Karpas-422 (cell line): ENCODE measurements at regions not wholly inside any gene's neighbourhood (a gene's known extent, or its start where the extent isn't known, plus 50 kb on each side); places are given as distances from the start of the nearest gene placed in this dataset.

Experiments
- DNase-seq: peaks from one replicate; pipeline ENCODE4 v3.0.0-alpha.2; 2015
- H2AFZ ChIP-seq: fragments of 200-600 bp; sonication (generic); 2 replicates; pipeline ENCODE4 v1.6.1; 2014; ENCODE audit warnings: antibody characterized with exemption, low read length, mixed read lengths
- H3K27ac ChIP-seq: fragments of 200-600 bp; sonication (generic); 2 replicates; pipeline ENCODE4 v1.5.1; 2014; ENCODE audit warnings: mild to moderate bottlenecking, low read length, moderate library complexity
- H3K27me3 ChIP-seq: fragments of 200-600 bp; sonication (generic); 2 replicates; pipeline ENCODE4 v1.6.1; 2014; ENCODE audit warnings: low read length, mixed read lengths
- H3K36me3 ChIP-seq: fragments of 200-600 bp; sonication (generic); 2 replicates; pipeline ENCODE4 v1.6.1; 2014; ENCODE audit warnings: low read length, mixed read lengths; ENCODE audit not compliant: insufficient read depth
- H3K4me1 ChIP-seq: fragments of 200-600 bp; sonication (generic); 2 replicates; pipeline ENCODE4 v1.6.1; 2014; ENCODE audit warnings: mild to moderate bottlenecking, low read length, mixed read lengths
- H3K4me2 ChIP-seq: fragments of 200-600 bp; sonication (generic); 2 replicates; pipeline ENCODE4 v1.6.1; 2014; ENCODE audit warnings: low read length, low read depth, mild to moderate bottlenecking; ENCODE audit not compliant: poor library complexity, severe bottlenecking
- H3K4me3 ChIP-seq: fragments of 200-600 bp; sonication (generic); 2 replicates; pipeline ENCODE4 v1.5.1; 2014; ENCODE audit warnings: mild to moderate bottlenecking, antibody characterized with exemption, low read length, mixed read lengths
- H3K79me2 ChIP-seq: fragments of 200-600 bp; sonication (generic); 2 replicates; pipeline ENCODE4 v1.6.1; 2014; ENCODE audit warnings: mild to moderate bottlenecking, low read length, mixed read lengths
- H3K9ac ChIP-seq: fragments of 200-600 bp; sonication (generic); 2 replicates; pipeline ENCODE4 v1.6.0; 2014; ENCODE audit warnings: low read length
- H3K9me2 ChIP-seq: fragments of 200-600 bp; sonication (generic), shearing (Covaris generic); replicated peaks from 2 replicates; pipeline ENCODE4 v1.6.0; 2014; ENCODE audit warnings: mild to moderate bottlenecking, low read length, moderate library complexity; ENCODE audit not compliant: insufficient read depth
- H3K9me3 ChIP-seq: fragments of 300-700, 200-600 bp; sonication (generic); 2 replicates; pipeline ENCODE4 v1.6.1; 2014; ENCODE audit warnings: low read length, mixed read lengths
- H4K20me1 ChIP-seq: fragments of 200-600 bp; sonication (generic); 2 replicates; pipeline ENCODE4 v1.6.1; 2014; ENCODE audit warnings: mild to moderate bottlenecking, antibody characterized with exemption, low read length, low read depth; ENCODE audit not compliant: insufficient read depth

- H3K79me2 ChIP-seq: no peaks in the 10 kb centered on the region
- no peak overlapping the region for H3K9ac ChIP-seq
- no peaks in the 10 kb centered on the region for H3K9me2 ChIP-seq
- H4K20me1 ChIP-seq: no peaks in the 10 kb centered on the region
- peaks cover 7% of the 10 kb centered on the region for H3K4me1 ChIP-seq
- no peak overlapping the region for H3K4me2 ChIP-seq
- no peak overlapping the region for H3K4me3 ChIP-seq
- H3K27me3 ChIP-seq: no peaks in the 10 kb centered on the region
- no peaks in the 10 kb centered on the region for H3K9me3 ChIP-seq
- no peaks in the 10 kb centered on the region for H3K36me3 ChIP-seq
- no peak overlapping the region for H2AFZ ChIP-seq
- DNase-seq: no peak
- no peak overlapping the region for H3K27ac ChIP-seq
Measured at GRCh38 chr12:67877727-67878126, 111.5 kb upstream of the IFNG-AS1 start.

- H3K27ac ChIP-seq: no peak overlapping the region
- no peaks in the 10 kb centered on the region for H3K4me1 ChIP-seq
- no peak overlapping the region for H3K4me3 ChIP-seq
Measured at GRCh38 chr12:67879937-67880336, 109.3 kb upstream of the IFNG-AS1 start.

GRCh38 chr12:67881565-67881964, 107.7 kb upstream of the IFNG-AS1 start:
- H3K27ac ChIP-seq: no peak overlapping the region
- H3K9me2 ChIP-seq: no peaks in the 10 kb centered on the region
- H4K20me1 ChIP-seq: no peaks in the 10 kb centered on the region
- H3K36me3 ChIP-seq: no peaks in the 10 kb centered on the region
- no peaks in the 10 kb centered on the region for H3K79me2 ChIP-seq
- no peak for DNase-seq
- no peak overlapping the region for H2AFZ ChIP-seq
- no peak overlapping the region for H3K9ac ChIP-seq
- no peaks in the 10 kb centered on the region for H3K27me3 ChIP-seq
- no peak overlapping the region for H3K4me3 ChIP-seq
- no peaks in the 10 kb centered on the region for H3K9me3 ChIP-seq
- no peak overlapping the region for H3K4me2 ChIP-seq
- no peaks in the 10 kb centered on the region for H3K4me1 ChIP-seq

More at GRCh38 chr12:67879937-67880336, 109.3 kb upstream of the IFNG-AS1 start:
- H3K36me3 ChIP-seq: no peaks in the 10 kb centered on the region
- no peak overlapping the region for H3K4me2 ChIP-seq
- H3K79me2 ChIP-seq: no peaks in the 10 kb centered on the region
- no peaks in the 10 kb centered on the region for H3K27me3 ChIP-seq
- no peak for DNase-seq
- no peak overlapping the region for H3K9ac ChIP-seq
- H2AFZ ChIP-seq: no peak overlapping the region
- H3K9me3 ChIP-seq: no peaks in the 10 kb centered on the region
- no peaks in the 10 kb centered on the region for H3K9me2 ChIP-seq
- no peaks in the 10 kb centered on the region for H4K20me1 ChIP-seq

GRCh38 chr12:67884596-67884995, 104.7 kb upstream of the IFNG-AS1 start:
- no peaks in the 10 kb centered on the region for H3K79me2 ChIP-seq
- no peaks in the 10 kb centered on the region for H3K27me3 ChIP-seq
- H3K4me3 ChIP-seq: no peak overlapping the region
- no peak overlapping the region for H2AFZ ChIP-seq
- no peaks in the 10 kb centered on the region for H4K20me1 ChIP-seq
- H3K9me2 ChIP-seq: no peaks in the 10 kb centered on the region
- H3K4me1 ChIP-seq: no peaks in the 10 kb centered on the region
- no peak overlapping the region for H3K4me2 ChIP-seq
- H3K9ac ChIP-seq: no peak overlapping the region
- no peaks in the 10 kb centered on the region for H3K9me3 ChIP-seq
- H3K36me3 ChIP-seq: no peaks in the 10 kb centered on the region
- no peak overlapping the region for H3K27ac ChIP-seq
- DNase-seq: no peak

- Histone ChIP-seq H4K20me1 (no peaks in the 10 kb centered on the region), H3K9ac (no peak overlapping the region), H3K9me2 (no peaks in the 10 kb centered on the region), H3K4me2 (no peak overlapping the region), H3K27ac (no peak overlapping the region), H3K27me3 (no peaks in the 10 kb centered on the region), H3K4me1 (no peaks in the 10 kb centered on the region), H3K9me3 (no peaks in the 10 kb centered on the region), H3K36me3 (no peaks in the 10 kb centered on the region), H3K79me2 (no peaks in the 10 kb centered on the region), H2AFZ (no peak overlapping the region), H3K4me3 (no peak overlapping the region)
- DNase-seq: no peak
Measured at GRCh38 chr12:67885375-67886169, 103.7 kb upstream of the IFNG-AS1 start.

- H3K9ac ChIP-seq: no peak overlapping the region
- no peak overlapping the region for H3K4me2 ChIP-seq
- no peak overlapping the region for H3K4me3 ChIP-seq
- H3K27me3 ChIP-seq: no peaks in the 10 kb centered on the region
- DNase-seq: no peak
- H3K9me2 ChIP-seq: no peaks in the 10 kb centered on the region
- no peaks in the 10 kb centered on the region for H3K9me3 ChIP-seq
- no peak overlapping the region for H2AFZ ChIP-seq
- H3K79me2 ChIP-seq: no peaks in the 10 kb centered on the region
- H4K20me1 ChIP-seq: no peaks in the 10 kb centered on the region
- H3K4me1 ChIP-seq: no peaks in the 10 kb centered on the region
- H3K36me3 ChIP-seq: no peaks in the 10 kb centered on the region
- H3K27ac ChIP-seq: no peak overlapping the region
Measured at GRCh38 chr12:67887065-67887464, 102.2 kb upstream of the IFNG-AS1 start.

GRCh38 chr12:67889931-67890330, 99.3 kb upstream of the IFNG-AS1 start:
- no peak overlapping the region for H3K9ac ChIP-seq
- H3K4me2 ChIP-seq: no peak overlapping the region
- no peaks in the 10 kb centered on the region for H3K79me2 ChIP-seq
- no peaks in the 10 kb centered on the region for H4K20me1 ChIP-seq
- H3K27ac ChIP-seq: no peak overlapping the region
- no peaks in the 10 kb centered on the region for H3K4me1 ChIP-seq
- H3K9me2 ChIP-seq: no peaks in the 10 kb centered on the region
- DNase-seq: no peak
- no peaks in the 10 kb centered on the region for H3K27me3 ChIP-seq
- H3K9me3 ChIP-seq: no peaks in the 10 kb centered on the region
- H2AFZ ChIP-seq: no peak overlapping the region
- no peak overlapping the region for H3K4me3 ChIP-seq
- no peaks in the 10 kb centered on the region for H3K36me3 ChIP-seq

- Histone ChIP-seq H3K27me3 (no peaks in the 10 kb centered on the region), H3K79me2 (no peaks in the 10 kb centered on the region), H3K36me3 (no peaks in the 10 kb centered on the region), H4K20me1 (no peaks in the 10 kb centered on the region), H3K4me2 (no peak overlapping the region), H3K4me3 (no peak overlapping the region), H3K9me3 (no peaks in the 10 kb centered on the region), H3K4me1 (no peaks in the 10 kb centered on the region), H2AFZ (no peak overlapping the region), H3K9ac (no peak overlapping the region), H3K27ac (no peak overlapping the region), H3K9me2 (no peaks in the 10 kb centered on the region)
- no peak for DNase-seq
Measured at GRCh38 chr12:67890726-67891258, 98.5 kb upstream of the IFNG-AS1 start.
